Activated CD4-positive, CD25-positive, alpha-beta regulatory T cell treated with anti-CD3 and anti-CD28 coated beads, Interleukin-2, amount 50 U/mL, for 24 hours (primary cell): ENCODE measurements at regions not wholly inside any gene's neighbourhood (a gene's known extent, or its start where the extent isn't known, plus 50 kb on each side); places are given as distances from the start of the nearest gene placed in this dataset.

Source experiments
- ATAC-seq, 2 donors: fragments of 150-1000 bp; cut with Tn5 transposase; one replicate each; pipeline ENCODE4 v1.10.0; 2021; ENCODE audit warnings: mild to moderate bottlenecking in 1 of 2, moderate library complexity in 1 of 2

DNA sequence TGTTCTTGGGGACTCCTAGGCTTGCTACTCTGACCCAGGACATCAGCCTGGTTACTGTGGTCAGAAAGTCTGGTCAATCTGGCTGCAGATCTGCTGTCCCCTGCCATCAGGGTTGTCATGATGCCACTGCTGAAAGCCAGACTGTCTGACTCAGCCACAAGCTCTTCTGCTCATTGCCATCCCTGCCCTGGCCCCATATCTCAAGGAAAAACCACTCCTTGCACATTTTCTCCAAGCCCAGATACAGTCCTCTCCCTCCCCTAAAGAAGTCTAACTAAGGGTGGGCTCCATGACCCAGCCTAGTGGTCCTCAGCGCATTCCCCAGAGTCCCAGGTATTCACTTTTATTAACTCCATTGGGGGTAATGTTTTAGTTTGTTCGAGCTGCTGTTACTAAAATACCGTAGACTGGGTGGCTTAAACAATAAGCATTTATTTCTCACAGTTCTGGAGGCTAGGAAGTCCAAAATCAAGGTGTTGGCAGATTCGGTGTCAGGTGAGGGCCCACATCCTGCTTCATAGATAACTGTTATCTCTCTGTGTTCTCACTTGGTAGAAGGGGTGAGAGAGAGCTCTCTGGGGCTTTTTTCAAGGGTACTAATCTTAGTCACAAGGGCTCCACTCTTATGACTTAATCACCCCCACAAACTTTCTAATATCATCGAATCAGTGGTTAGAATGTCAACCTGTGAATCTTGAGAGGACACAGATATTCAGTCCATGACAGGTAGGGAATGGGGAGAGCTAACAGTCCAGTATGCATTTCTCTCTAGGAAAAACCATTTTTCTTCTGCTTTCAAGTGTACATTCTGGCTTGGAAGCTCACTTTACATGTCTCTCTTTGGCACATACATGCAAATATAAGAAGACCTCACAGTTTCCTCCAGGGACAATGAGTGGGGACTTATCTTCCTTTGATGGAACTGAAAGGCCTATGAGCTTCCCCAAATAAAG, 94.8 kb upstream of the CXCR4 start:
- peak; percentile 94 to 96 for ATAC-seq

DNA sequence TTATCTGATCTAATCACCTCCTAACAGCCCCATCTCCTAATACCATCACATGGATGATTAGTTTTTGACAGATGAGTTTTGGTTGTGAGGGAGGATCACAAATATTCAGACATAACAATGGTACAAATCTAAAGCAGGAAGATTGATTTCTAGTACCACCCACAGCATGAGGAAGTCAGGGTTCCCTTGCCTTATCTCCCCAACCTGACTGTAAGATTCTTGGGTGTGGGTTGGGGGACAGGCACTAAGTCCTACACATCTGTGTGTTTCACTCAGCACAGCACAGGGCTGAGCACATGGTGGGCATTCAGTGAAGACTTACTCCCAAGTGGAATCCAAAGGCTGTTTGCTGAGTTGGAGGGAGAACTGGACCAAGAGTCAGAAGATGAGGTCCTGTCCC, 93.8 kb upstream of the CXCR4 start:
- no peak for ATAC-seq

DNA sequence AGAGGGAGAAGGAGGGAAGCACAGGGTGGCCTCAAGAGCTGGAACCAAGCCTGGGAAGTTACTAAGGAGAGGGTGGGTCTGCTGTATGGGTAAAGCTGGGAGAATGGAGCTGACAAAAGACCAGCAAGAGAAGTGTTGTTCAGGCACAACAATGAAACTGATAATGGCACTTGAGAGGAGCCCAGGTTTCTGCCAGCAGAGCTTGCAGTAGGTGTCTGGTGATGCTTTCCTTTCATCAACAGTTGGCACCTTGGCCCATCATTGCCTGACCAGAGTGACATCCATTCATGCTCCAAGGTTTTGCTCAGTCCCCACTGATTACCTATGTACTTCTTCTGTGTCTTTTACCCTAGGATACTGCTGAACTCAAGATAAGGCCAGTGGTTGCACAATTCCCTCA, 92.9 kb upstream of the CXCR4 start:
- ATAC-seq, result no peak

DNA sequence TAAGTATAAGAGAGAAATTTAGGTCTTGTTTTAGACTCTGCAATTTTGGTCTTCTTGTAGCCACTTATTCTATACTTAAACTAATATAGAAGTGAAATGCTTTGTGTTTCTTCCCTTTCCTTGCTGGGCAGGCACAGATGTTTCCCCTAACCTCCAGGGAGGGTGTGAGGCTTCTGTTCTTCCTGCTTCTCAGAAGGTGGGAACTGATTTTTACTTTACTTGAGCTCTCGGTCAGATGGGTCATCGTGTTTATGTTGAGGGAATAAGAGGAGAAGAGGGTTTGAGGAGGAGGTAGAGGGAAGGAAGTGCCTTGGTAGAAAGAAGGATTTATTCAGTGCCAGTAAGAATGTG, 92.5 kb upstream of the CXCR4 start:
- no peak for ATAC-seq

DNA sequence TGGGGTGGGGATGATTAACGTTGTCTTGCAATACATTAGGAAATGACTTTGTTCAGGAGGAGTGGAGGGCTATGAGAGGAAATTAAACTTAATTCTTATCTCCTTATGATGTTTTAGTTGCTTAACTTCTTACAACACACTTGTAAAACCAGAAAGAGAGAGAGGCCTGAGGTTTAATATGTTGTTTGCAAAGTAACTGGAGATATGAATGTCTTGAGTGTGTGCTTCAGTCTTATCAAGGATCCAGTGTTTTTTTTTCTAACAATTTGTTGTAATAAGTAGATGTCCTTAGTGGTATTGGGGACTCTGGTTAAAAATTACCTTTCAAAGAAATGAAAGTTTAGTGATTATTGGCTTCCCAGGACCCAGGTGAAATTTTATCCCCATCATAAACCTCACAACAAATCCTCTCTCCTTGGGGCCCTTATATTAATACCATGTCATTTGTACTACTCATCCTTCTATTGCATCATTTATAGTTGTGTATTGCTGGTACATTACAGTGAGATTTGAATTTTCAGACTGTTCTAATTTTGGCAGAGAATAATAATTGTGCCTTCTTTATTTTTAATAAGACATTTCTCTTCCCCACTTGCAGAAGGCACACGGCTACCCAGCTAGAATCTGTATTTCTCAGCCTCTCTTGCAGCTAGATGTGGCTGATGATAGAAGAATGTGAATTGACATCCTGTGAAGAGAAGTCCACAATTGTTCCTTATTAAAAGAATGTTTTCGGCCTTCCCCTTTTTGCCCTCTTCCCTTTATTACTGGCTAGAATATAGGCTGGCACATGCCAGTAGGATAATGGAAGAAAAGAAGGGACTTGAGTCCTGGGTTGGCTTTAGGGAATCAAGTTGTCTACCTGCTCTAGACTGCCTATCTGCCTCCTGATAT, 91.9 kb upstream of the CXCR4 start:
- ATAC-seq, result no peak

DNA sequence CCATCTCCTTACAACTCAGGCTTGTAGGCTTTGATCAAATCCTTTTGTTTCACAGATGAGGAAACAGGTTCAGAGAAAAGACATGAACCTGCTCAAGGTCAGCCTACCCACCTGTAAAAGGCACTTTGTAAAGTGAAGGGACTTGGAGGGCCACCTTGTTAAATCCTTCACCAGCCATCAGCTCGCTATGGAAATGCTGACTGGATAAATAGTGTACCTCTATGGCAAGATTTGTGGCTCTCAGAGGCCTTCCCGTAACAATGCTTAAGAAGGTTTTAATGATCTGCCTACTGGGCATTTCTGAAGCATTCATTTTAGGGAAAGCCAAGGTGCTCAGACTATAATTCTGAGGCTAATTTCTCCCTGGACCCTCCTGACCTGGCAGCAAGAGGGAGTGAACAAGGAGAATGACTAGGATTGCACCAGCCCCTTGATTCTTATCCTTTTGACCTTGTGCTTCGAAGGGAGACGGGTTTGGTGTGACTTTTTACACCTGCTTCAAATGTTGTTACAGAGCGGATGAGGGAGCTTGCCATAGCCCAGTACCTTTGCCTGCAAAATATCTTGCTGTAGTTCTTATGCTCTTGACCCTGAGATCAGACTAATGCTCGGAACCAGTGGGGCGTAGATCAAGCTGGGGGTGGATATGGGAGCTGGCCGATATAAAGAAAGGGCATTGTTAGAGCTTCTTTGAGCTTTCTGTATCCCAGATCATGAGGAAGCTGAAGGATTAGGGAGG, 90.9 kb upstream of the CXCR4 start:
- no peak for ATAC-seq

DNA sequence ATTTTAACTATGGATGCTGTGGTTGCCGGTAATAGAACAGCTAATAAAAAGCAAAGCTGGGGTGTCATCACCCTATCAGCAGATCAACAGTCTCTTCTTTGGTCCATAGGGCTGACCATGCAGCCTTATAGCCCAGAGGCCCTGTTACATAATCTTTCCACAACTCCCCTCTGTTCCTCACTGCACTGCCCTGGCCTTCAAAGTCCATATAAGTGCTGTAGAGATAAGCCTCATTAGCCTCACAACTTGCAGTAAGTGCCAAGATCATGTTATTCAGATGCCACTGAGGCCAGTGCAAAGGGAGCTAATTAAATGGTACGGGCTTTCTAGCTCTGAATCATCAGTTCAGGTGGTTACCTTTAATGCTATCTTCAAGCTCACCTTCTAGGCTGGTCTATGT, 89.7 kb upstream of the CXCR4 start:
- ATAC-seq, result no peak

DNA sequence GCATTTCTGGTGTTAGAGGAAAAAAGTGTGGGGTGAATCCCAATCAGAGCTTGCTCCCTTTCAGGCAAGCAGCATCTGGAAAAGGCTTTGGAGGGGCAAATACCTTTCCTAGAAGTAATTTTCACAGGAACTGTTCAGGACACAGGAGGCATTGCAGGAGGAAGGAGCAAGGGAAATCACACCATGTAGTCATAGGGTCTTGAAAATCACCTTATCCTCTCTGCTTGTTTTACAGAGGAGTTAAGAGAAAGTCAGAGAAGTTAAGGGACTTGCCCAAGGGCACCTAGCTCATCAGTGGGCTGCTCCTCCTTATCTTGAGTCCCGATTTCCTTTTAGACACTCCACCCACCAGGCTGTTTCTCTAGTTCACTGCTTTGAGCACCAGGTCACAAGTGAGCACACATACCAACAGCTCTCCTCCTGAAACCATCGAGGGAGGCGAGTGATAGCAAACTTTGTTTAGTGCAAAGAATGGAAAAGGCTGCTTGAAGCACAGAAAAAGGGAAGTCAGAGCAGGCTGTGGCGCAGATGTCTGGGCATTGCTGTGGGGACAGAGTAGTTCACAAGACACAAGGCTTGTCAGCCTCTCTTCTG, 89.2 kb upstream of the CXCR4 start:
- peak; percentile 55 to 67 for ATAC-seq

DNA sequence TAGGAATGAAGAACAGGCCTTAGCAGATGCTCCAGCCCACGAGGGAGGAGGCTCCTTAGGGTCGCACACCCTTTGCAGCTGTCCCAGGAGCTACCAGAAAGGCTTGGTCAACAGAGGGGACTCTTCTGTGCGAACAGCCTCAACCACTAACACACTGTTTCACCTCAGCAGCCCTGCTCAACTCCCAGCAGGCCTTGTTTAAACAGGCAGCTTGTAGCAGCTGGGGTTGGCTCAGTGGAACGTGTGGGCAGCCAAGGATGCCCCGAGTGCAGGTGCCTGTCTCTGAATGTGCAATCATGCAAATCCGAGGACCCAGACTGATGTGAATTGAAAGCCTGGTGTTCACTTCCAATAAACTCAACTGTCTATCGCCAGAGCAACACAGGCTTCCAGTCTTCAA, 88.7 kb upstream of the CXCR4 start:
- ATAC-seq, result peak; percentile 57 to 62

DNA sequence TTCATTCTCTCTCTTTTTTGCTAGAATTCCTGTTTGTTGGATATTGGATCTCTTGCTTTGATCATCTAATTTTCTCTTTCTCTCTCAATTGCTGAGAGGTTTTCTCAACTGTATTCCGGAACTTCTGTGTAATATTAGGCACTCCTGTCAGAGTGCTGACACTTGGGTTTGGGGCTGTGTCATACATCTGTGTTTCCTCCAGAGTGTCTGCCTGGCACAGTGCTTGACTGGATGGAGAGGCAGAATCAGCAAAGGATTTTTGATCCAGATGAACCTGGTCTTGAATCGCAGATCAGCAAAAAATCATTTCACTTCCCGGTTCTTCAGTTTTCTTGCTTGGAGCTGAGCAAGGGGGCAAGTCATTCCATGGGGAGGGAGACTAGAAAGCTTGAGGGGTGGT, 87.7 kb upstream of the CXCR4 start:
- no peak for ATAC-seq

DNA sequence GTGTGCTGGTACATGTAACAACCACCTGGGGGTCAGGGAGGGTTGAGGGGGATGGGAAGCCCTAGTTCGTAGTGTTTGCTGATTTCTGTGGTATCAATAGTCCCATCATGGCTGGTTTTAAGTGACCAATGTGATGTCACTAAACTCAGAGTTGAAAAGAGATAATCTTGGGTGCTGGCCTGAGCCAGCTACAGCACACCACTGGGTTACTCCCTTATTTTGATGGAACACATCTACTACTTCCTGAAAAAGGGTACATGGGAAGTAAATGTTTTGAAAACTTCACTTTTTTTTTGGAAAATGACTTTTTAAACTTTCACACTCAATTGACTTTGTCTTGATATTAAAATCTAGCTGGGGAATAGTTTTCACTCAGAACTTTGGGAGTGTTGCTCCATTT, 87.0 kb upstream of the CXCR4 start:
- no peak for ATAC-seq

DNA sequence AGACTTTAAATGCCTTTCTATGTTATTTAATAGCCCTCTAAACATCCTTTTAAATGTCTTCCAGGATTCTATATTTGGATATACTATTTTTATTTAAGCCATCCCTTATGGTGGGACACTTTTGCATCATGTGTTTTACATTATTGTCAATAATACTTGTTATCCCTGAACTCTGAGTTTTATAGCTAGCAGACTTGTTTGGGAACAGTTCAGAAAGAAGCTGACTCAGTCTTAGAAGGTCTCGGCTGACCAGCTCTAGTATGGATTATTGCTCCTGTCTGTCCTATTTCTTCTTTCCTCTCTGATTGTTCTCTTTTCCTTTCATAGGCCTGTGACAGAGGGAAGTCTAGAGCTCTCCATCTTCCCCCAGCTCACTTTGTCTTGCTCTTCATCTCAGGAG, 77.3 kb upstream of the CXCR4 start:
- ATAC-seq, result no peak

DNA sequence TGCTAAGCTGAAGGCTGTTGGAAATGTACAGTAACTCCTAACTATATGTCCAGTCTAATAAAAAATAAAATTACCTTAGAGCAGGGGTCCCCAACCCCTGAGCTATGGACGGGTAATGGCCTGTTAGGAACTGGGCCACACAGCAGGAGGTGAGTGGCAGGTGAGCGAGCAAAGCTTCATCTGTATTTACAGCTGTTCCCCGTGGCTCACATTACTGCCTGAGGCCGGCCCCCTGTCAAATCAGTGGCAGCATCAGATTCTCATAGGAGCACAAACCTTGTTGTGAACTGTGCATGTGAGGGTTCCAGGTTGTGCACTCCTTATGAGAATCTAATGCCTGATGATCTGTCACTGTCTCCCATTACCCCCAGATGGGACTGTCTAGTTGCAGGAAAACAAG, 73.1 kb upstream of the CXCR4 start:
- ATAC-seq, result no peak

DNA sequence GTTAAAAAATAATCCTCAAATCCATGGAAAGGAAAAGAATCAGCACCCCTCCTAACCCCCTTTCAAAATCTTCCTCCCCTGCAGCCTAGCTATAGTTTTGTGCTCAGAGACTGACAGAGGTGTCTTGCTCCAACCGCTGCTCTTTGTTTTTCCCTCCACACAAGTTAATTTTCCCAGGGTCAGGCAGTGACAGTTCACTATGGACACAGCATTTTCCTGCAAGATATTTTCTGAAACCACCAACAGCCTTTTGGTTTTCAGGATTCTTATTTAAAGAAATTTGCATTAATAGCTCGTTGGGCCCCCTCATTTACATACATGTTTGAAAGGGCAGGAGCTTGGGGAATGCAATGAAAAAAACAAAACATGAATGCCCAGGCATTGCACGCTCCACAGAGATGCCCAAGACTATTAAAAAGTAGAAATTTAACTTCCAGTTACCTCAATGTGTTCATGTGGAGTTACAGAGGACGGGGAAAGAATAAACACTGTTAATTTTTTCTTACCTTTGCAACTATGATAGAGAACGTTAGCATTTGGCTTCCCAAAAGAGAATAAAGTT, 71.4 kb upstream of the CXCR4 start:
- ATAC-seq, result no peak

DNA sequence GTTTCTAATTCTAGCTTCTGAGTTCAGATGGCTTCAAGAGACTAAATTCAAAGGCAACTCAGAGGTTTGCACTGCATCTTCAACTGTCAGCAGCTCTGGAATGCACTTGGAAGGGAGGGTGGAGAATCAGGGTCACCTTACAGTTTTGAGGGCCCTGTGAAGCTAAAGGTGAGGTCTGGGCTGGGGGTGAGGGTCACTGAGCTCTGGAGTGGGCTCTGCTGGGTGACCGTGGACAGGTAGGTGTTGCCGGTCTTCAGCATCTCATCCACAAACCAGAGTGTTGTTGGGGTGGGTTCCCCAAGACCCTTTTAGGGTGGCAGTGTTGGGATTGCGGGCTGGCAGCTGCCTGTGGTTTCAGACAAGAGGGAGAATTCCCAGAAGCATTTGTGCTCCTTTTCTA, 70.1 kb upstream of the CXCR4 start:
- ATAC-seq, result no peak

DNA sequence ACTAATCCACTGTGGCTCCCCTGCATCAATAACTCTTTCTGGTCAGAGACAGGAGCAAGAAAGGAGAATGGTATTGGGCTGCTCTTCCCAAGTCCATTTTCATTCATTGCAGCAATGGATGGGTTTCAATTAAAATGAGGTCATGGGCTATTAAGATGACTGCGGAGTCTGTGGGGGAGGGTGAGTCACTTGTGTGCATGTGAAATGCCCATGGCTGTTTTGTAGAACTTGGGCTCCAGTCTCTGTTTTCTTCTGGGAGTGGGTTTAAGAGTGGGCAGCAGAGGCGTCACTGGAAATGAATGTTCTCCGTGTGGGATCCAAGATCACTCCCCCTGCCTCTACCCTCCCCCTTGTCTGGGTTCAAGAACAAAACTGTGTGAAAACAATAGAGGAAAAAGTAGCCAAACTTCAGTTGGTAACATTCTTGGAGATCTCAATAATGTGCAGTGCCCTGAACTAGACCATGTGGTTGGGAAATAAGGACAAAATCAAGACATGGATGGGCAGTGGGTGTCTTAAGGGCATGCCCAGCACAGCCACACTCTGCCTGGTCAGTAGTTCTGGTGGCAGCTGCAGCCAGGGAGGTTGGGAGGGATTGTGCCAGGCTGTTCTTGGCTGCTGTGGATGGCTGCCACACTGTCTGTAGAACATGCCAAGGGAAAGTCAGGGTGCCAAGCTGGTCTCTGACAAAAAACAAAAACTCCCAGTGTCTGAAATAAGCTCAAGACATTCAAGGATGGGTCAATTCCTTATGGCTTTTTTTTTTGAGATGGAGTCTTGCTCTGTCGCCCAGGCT, 68.2 kb upstream of the CXCR4 start:
- ATAC-seq, result no peak

DNA sequence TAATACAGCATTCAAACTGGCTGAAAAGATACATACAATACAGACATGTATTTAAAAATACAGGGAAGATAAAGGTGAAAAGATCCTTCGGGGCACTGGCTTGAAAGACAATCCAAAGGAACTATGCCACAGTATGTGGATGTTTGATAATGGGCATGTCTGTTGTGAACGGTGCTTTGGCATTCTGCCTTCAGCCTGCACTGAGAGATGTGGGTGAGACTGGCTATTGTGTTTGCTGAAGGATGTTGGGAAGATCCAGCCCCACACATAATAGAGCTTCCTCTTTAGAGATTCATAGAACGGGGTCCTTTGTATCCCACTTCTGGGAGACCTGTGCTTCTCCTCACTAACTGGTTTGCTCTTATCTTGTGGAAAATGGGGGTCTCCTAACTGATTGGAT, 65.1 kb upstream of the CXCR4 start:
- no peak for ATAC-seq

DNA sequence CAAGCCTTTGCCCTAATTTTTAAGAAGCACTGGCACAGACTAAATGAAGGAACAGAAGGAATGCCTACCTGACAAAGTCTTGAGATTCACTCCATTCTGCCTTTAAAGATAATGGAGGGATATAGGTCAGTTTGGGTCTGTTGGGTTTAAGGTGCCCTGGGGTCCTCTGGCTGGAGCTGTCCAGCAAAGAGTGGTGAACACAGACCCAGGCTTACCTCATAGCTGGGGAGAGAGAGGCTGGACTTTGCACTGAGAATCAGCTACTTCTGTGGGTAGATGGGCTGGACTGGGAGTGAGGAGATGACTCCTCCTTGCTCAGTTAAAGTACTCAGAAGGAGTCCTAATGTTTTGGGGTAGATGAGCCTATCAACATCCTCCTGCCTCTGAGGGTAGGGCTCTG, 64.4 kb upstream of the CXCR4 start:
- no peak for ATAC-seq

DNA sequence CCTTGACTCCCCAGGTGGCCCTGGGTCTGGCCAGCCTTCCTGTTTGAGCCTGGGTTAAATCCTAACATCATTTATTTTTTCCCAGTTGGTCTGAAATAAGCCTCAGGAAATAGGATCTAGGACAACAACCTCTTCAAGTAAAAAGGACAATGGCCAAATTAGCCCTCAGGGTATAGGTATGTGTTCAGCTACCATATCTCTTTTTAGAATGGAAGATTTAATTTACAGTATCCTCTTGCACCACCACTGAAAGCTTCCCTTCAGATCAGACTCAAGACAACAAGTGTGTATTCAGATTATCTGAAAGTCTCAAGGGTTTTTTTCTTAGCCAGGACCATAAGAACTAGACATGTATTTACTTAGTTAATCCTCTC, 61.6 kb upstream of the CXCR4 start:
- ATAC-seq, result no peak

DNA sequence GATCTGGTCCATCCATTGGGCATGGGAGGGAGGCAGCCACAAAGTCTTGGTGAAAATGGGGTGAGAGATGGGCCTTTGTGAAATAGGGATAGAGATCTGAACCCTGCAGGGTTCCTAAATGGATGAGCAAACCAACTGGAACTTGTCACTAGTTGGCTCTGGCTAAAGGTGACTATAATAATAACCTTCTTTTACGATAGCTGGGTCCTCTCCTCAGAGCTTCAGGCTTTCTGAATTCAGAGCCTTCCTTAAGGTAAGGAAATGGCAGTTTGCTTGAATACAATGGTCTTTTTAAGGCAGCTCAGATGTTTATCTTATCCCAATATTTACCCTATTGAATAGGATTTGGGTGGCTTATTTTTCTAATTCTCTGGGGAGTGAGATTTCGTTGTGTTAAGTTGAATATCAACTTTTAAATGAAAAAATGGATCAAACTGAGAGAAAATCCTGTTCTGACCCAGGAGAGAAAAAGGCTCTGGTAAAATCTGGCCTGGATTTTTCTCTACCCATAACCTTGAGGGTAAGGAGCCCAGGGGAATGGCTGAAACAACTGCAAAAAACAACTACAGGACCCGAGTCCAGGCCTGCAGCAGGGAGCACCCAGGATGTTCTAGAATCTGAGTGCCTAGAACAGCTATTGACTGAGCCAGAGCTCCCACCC, 61.1 kb upstream of the CXCR4 start:
- ATAC-seq, result no peak

DNA sequence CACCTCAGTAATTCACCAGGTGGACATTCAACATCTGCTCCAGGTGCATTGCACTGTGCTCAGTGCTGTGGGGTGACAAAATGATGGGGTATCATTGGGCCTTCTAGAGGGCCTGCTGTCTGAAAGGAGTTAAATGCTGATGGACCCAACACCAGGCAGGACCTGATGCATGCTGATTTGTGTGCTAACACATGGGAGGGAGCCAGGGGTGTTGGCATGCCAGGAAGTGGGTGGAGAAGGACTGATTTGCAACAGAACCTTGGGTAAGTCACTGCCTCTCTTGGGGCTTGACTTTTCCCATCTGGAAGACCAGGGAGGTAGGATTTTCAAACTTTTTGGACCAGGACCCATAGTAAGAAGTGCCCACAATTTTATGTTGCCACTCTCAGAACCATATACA, 57.9 kb upstream of the CXCR4 start:
- ATAC-seq, result no peak
